GM12892 (cell line): ENCODE measurements at regions not wholly inside any gene's neighbourhood (a gene's known extent, or its start where the extent isn't known, plus 50 kb on each side); places are given as distances from the start of the nearest gene placed in this dataset.
"Not testable (repeated sequence)": the region's sequence is repeated elsewhere in the genome, so short reads cannot be mapped to it uniquely, and the experiment has no call there.

ENCODE experiments used
- DNase-seq: peaks from one replicate; pipeline ENCODE4 v3.0.0; 2011; ENCODE audit not compliant: insufficient read length
- FAIRE-seq: peaks from 2 replicates; lab custom pipeline; 2011; peaks lifted over from hg19 to GRCh38; lab: Jason Lieb, UNC
- POLR2A ChIP-seq: IDR thresholded peaks from 2 replicates; pipeline ENCODE4 v1.6.1; 2011; ENCODE audit warnings: low read depth, low read length, control low read depth
- POLR2AphosphoS5 ChIP-seq: IDR thresholded peaks from 2 replicates; pipeline ENCODE4 v1.6.1; 2011; ENCODE audit warnings: low read depth, low read length, control low read depth
- TAF1 ChIP-seq: IDR thresholded peaks from 2 replicates; pipeline ENCODE4 v1.6.1; 2011; ENCODE audit warnings: low read depth, mild to moderate bottlenecking, control low read depth, low read length, borderline replicate concordance

GRCh38 chr4:83759611-83760010 lies 223.7 kb downstream of the GPAT3 start:
- FAIRE-seq (no peak), DNase-seq (no peak)
- TF ChIP-seq POLR2AphosphoS5 (no peak), TAF1 (no peak), POLR2A (no peak)

GRCh38 chr4:83758285-83758684 lies 222.4 kb downstream of the GPAT3 start:
- FAIRE-seq (no peak), DNase-seq (no peak)
- no peak for TF ChIP-seq POLR2A
- no peak for TF ChIP-seq TAF1
- no peak for TF ChIP-seq POLR2AphosphoS5

GRCh38 chr4:83757121-83757621 lies 221.3 kb downstream of the GPAT3 start:
- TF ChIP-seq POLR2AphosphoS5: no peak
- TF ChIP-seq TAF1: no peak
- no peak for TF ChIP-seq POLR2A
- FAIRE-seq (no peak), DNase-seq (no peak)

- DNase-seq (no peak), FAIRE-seq (no peak)
- TF ChIP-seq POLR2A (no peak), POLR2AphosphoS5 (no peak), TAF1 (no peak)
Observed at GRCh38 chr4:83753260-83753659, 217.4 kb downstream of the GPAT3 start.

GRCh38 chr4:83751336-83751949 lies 215.5 kb downstream of the GPAT3 start:
- no peak for DNase-seq
- TF ChIP-seq TAF1: no peak
- TF ChIP-seq POLR2A: no peak
- TF ChIP-seq POLR2AphosphoS5: no peak
- no peak for FAIRE-seq

GRCh38 chr4:83748711-83749110 lies 212.8 kb downstream of the GPAT3 start:
- no peak for TF ChIP-seq TAF1
- no peak for TF ChIP-seq POLR2AphosphoS5
- TF ChIP-seq POLR2A: no peak
- DNase-seq: no peak
- FAIRE-seq: no peak

- FAIRE-seq (no peak), DNase-seq (no peak)
- TF ChIP-seq POLR2AphosphoS5 (no peak), POLR2A (no peak), TAF1 (no peak)
Observed at GRCh38 chr4:83738895-83739294, 203.0 kb downstream of the GPAT3 start.

GRCh38 chr4:83734576-83734975 lies 198.7 kb downstream of the GPAT3 start:
- no peak for FAIRE-seq
- no peak for TF ChIP-seq TAF1
- TF ChIP-seq POLR2AphosphoS5: no peak
- TF ChIP-seq POLR2A: no peak
- DNase-seq: no peak

GRCh38 chr4:83732114-83732635 lies 196.3 kb downstream of the GPAT3 start:
- no peak for TF ChIP-seq POLR2A
- no peak for TF ChIP-seq TAF1
- no peak for TF ChIP-seq POLR2AphosphoS5
- DNase-seq: no peak
- FAIRE-seq: no peak

GRCh38 chr4:83731609-83732008 lies 195.7 kb downstream of the GPAT3 start:
- TF ChIP-seq TAF1 (no peak), POLR2A (no peak), POLR2AphosphoS5 (no peak)
- no peak for DNase-seq
- no peak for FAIRE-seq

- FAIRE-seq, DNase-seq: not testable (repeated sequence)
Observed at GRCh38 chr4:83730958-83731357, 195.1 kb downstream of the GPAT3 start.

- FAIRE-seq: no peak
- DNase-seq: no peak
- TF ChIP-seq POLR2AphosphoS5 (no peak), POLR2A (no peak), TAF1 (no peak)
Observed at GRCh38 chr4:83728191-83728590, 192.3 kb downstream of the GPAT3 start.
